Left renal cortex interstitium (tissue), 4 donors: ENCODE measurements at regions not wholly inside any gene's neighbourhood (a gene's known extent, or its start where the extent isn't known, plus 50 kb on each side); places are given as distances from the start of the nearest gene placed in this dataset.

ENCODE experiments used
- DNase-seq, 4 donors: peaks; one replicate each; pipeline ENCODE4 v3.0.0-alpha.2; 2013; ENCODE audit warnings: low read depth in 4 of 4, low spot score in 2 of 4, missing footprints in 1 of 4

DNA sequence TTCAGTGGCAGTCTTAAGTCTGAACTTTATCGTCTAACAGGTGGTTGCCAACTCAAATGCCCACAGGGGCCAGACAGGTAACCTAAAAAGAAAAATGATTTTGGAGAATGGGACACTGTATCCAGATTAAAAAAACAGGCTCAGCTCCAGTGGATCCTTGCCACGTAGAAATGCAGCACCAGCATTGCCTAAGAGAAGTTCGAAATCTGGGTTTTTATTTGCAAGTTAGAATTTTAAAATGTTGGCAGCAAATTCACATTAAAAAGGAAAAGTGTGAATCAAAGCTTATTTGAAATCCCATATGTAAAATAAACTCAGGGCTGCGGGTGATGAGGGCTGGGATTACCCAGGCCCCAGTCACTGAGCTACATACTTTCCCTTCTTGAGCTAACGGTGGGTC lies 408.5 kb upstream of the SUCLG2 start:
- no peak for DNase-seq

DNA sequence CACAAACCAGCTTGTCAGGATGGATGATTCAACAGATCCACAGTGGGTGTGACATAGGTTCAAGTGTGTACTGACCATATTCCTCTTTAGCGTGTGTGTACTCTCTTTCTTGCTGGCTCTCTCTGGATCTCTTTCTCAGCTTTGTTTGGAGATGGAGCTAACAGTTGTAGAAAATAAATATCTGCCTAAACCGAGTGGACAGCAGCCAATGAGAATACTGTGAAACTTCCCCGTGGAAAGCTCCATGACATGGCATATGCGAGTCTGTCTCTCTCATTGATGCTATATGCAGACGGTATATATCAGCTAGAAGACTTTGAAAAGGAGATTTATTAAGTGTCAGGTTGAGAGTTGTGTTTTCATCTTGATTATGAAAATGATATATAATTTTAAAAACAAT lies 406.5 kb upstream of the SUCLG2 start:
- no peak for DNase-seq

DNA sequence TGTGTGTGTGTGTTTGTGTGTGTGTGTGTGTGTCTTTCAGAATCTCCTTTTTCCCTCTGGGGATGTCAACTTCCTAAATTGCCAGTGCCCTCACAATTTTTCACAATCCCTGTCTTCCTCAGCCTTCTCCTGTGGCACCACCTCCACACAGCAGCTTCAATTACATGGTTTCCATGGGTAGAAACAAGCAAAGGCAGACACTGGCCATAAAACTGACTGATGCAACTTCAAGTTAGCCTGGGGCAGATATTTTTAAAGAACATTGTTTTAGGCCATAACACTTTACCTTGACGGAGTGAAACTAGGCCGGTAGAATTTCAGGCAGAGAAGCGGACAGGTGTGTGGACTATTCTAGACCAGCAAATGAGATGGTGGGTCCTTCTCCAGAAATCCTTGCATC lies 405.8 kb upstream of the SUCLG2 start:
- peak in 1 of 4 donors; percentile 19 for DNase-seq

- DNase-seq, result no peak
Measured at GRCh38 chr3:68059628-68060152, 405.3 kb upstream of the SUCLG2 start.

- DNase-seq, result no peak
Measured at GRCh38 chr3:68057637-68058320, 403.4 kb upstream of the SUCLG2 start.

- DNase-seq, result no peak
Measured at GRCh38 chr3:68056556-68056955, 402.1 kb upstream of the SUCLG2 start.

DNA sequence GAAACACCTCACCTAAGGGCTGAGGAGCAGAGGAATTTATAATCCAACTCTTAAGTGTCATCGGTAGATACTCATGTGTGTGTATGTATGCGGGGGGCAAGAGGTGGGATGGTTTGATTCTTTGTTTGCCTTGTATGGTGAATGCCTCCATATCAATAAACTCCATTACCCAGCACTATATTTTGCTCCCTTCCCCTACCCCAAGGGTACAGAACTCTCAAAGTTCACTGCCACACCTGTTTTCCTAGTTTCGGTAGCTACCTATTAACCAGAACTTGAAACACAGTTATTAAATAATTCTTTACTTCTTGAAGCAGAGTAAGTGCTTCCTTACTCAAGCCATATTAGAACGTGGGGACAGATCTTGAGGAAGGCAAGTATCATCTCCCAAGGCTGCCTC lies 400.8 kb upstream of the SUCLG2 start:
- DNase-seq, result no peak

GRCh38 chr3:68049776-68050175 lies 395.4 kb upstream of the SUCLG2 start:
- DNase-seq, result no peak

- DNase-seq, result no peak
Measured at GRCh38 chr3:68045976-68046375, 391.6 kb upstream of the SUCLG2 start.

DNA sequence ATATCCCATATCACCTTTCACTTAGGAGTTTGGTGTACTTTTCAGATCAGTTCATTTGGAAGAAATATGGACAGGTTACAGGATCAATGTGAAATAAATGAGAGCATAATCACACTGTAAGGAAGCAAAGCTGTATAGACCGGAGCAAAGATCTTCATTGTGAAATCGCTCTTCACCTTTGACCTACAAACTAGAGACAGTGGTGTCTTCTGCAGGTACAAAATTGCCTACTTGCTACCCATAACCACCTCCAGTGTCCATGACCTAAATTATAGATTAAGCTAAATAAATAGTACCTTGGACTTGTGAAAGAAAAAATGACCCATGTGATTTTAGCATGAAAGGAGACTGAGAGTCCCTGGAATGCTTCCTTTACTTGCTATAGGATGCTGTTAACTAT lies 379.5 kb upstream of the SUCLG2 start:
- DNase-seq, result no peak

- no peak for DNase-seq
Measured at GRCh38 chr3:68032209-68032608, 377.8 kb upstream of the SUCLG2 start.

GRCh38 chr3:68025189-68025588 lies 370.8 kb upstream of the SUCLG2 start:
- DNase-seq, result no peak

DNA sequence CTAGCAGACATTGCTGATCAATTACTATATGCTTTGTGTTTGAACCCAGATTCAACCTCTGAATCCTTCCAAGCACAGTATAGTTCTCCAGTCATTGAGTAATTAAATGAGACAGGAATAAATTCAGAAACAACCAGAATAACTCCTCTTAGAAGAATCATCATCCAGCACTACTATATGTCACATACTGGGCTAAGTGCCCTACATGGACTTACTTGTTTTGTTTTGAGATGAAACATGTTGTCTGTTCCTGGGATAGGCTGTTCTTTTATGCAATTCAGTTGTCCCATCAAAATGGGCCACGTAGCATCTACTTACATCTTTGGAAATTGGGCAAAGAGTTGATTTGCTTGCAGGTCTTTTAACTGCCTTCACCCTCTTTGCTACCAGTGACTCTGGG lies 365.5 kb upstream of the SUCLG2 start:
- no peak for DNase-seq

GRCh38 chr3:68018275-68018674 lies 363.9 kb upstream of the SUCLG2 start:
- DNase-seq, result no peak

DNA sequence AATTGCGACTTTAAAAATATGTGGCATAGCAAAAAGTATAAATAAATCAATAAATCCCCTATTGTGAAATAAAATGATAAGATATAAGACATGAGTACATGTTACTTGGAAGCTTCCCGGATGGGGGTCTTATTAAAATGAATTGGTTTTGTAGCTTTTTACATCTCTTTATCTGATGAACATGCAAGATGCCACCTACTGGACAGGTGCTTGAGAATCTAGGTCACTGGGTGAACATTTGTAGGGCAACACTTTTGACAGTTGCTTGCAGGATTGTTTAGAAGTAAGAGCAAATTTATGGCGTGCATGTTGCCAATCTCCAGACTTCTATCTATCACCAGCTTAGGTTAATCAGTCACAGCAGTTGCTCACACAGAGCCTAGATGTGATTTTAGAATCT lies 362.7 kb upstream of the SUCLG2 start:
- DNase-seq, result no peak

- no peak for DNase-seq
Measured at GRCh38 chr3:68009900-68010299, 355.5 kb upstream of the SUCLG2 start.

DNA sequence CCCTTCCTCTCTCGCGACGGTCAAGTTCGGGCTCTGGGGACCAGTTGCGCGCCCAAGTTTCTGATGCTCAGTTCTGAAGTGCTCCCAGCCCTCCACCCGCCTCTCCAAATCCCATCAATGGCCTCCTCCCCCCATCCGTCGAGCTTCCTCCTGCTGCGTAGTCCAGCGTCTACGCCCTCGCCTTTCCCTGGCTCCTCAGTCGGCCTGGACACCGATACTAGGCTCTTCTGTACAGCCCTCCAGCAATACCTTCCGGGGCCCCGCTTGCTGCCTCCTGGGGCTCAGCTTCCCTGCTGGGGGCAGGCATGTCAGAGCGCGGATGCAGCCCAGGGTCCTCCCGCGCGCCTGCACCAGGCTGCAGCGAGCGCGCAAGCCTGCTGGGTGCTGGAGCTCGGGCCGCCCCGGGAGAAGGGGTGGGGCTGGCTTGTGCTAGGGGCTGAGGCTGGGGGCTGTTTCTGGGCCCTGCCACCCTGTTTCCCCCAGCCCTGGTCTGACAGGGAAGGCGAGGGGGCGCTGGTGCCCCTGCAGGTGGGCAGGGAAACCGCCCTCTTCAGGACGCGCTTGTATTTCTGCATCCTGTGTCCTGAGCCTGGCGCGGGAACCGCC lies 353.3 kb upstream of the SUCLG2 start:
- peak in 1 of 4 donors; percentile 18 for DNase-seq

- DNase-seq, result no peak
Measured at GRCh38 chr3:68006646-68007045, 352.2 kb upstream of the SUCLG2 start.

GRCh38 chr3:68004091-68004490 lies 349.7 kb upstream of the SUCLG2 start:
- no peak for DNase-seq

DNA sequence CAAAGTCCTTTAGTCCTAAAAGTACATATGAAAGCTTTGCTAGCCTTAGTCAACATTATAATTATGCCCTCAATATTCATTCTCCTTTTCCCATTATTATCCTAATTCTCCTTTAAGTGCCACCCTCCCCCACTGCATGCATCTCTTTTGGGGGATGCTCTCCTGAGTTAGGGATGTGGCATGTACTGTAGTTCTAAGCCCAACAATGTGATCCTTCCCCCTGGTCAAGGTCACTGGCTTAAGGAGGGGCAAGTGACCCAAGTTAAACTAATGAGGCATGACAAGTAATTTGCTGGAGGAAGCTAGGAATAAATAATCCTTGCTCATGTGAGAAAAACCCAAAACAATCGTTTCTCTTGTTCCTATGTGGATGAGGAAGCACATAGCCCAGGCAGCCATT lies 343.9 kb upstream of the SUCLG2 start:
- peak in 1 of 4 donors; percentile 5 for DNase-seq

- DNase-seq, result no peak
Measured at GRCh38 chr3:67995206-67995605, 340.8 kb upstream of the SUCLG2 start.

DNA sequence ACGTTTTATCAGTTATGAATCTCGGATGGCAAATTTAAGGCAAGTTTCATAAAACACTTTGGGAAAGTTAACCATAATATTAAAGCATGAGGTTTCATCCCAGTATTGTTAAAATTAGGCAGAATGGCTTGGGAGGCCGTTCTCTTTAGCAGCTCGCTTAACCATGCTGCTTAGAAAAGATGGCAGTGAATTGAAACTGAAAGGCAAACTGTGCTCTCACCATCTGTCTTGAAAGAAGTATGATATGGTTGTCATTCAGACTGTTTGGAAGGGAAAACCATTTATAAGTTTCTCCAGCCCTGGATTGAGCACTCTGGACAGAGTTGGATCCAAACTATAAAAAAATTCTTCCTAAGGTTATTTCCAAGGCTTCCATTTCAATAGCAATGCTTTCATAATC lies 332.3 kb upstream of the SUCLG2 start:
- DNase-seq, result no peak
